CD4-positive, alpha-beta T cell treated with Interleukin-17A for 4 hours (primary cell): ENCODE measurements at regions not wholly inside any gene's neighbourhood (a gene's known extent, or its start where the extent isn't known, plus 50 kb on each side); places are given as distances from the start of the nearest gene placed in this dataset.
A peak's percentile ranks its signal among the peaks of the same experiment; 100 is the strongest.
"Not testable (repeated sequence)": the region's sequence is repeated elsewhere in the genome, so short reads cannot be mapped to it uniquely, and the experiment has no call there.

Experiments used
- DNase-seq: peaks from one replicate; pipeline ENCODE4 v3.0.0-alpha.2; 2020; ENCODE audit warnings: mixed read lengths

DNA sequence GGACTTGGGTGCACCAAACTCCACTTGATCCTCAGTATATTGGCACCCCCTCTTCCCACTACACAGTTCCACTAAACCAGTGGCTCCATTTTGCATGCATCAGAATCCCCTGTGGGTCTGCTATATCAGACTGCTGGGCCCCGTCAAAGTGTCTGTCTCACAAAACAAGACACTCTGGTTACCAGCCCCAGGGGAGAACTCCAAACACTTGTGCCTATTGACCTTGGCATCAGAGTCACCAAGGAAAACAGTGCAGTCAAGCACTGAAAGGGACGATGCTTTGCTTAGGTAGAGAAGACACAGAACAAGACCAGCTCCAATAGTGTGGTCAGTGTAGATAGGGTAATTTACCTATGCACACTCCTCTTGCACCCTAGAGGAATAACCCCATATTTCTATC lies 205.8 kb upstream of the RAI14 start:
- no peak for DNase-seq

DNA sequence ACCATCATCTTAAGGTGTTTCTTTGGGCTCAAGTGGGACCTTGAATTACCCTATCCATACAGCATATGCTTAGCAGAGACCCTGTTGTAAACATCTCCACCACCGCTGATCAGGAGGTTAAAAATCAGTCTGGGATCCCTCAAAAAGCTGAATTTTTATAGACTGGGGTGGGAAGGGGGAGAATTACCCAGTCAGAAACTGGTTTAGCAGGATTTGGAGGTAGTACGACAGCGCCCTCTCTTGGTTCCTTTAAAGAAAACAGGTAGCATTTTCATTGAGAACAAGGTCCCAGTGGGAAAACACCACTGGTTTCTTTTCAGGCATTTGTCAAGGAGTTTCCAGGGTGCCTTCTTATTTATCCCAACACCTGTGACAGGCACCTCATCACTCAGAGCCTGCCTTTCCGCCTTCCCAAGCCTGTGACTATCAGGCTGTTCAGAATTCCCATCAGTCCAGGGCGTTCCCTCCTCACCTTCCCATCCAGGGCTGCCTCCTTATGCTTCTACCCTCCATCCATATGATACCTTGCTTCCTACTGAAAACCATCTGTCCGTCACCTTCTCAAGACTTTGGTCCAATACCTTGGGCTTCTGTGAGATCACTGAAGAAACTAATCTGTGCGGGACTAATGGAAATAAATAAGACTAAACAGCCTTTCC lies 203.8 kb upstream of the RAI14 start:
- no peak for DNase-seq

DNA sequence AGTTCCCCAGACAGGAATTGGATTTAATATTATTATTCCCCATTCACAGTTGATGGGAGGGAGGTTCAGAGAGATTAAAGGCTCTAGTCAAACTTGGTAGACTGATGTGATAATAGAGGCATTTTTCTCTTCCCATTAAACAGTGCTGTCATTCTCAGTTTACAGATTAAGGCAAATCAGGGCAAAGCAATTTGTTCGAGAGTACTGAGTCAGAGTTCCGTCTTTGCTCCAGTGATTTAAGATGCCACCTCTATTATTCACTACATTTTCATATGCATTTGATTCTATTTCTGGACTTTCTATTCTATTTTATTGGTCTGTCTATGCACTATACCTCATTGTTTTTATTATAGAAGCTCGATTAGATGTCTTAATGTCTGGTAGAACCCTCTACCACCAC lies 201.0 kb upstream of the RAI14 start:
- no peak for DNase-seq

DNA sequence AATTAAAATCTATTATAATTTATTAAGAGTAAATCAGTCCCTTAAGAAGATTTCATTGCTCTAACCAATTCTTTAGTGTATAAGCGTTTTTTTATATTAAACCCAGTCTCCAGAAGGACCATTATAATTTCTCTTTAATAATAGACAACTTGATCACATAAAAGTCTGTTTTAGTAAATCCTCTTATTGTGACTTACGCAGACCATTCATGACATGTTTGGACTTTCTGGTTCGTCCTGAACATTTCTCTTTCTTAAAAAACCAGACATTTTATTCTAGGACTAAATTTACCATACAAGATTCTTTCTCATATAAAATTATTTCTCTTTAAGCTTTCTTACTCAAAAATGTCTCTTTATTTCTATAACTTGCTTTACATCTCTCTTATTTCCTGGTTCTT lies 196.2 kb upstream of the RAI14 start:
- DNase-seq = no peak

DNA sequence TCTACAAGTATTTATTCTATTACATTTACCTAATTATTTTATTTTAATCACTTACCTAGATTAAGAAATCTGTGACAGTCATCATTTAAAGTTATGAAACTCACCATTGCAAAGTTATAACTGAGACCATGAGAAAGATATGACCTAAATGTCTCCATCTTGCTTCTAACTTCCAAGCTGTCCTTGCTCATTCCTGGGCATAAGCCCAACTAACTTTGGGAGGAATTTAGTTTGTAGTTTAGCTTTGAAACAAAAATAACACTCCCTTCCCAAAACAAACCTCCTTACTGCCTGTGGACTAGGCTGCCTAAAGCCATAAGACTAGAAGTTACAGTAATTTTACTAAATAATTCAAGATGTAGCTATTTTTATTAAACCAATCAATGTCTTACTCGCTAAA lies 195.6 kb upstream of the RAI14 start:
- no peak for DNase-seq

DNA sequence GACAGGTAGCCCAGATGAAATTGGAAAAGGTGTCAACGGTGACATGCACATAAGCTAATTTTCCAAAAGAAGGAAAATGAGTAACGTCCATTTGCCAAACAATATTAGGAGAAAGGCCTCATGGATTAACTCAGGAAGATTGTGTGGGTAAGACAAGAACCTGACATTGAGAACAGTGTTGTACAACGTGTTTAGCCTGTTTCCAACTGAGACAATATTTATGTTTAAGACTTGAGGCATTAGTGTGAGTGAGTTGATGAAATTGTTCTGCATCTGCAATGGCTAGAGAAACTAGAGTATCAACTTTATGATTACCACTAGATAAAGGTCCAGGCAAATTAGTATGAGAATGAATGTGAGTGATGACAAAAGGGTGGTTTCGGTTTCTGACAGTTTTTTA lies 191.3 kb upstream of the RAI14 start:
- no peak for DNase-seq

GRCh38 chr5:34465301-34465700 lies 190.8 kb upstream of the RAI14 start:
- peak; percentile 19 for DNase-seq

DNA sequence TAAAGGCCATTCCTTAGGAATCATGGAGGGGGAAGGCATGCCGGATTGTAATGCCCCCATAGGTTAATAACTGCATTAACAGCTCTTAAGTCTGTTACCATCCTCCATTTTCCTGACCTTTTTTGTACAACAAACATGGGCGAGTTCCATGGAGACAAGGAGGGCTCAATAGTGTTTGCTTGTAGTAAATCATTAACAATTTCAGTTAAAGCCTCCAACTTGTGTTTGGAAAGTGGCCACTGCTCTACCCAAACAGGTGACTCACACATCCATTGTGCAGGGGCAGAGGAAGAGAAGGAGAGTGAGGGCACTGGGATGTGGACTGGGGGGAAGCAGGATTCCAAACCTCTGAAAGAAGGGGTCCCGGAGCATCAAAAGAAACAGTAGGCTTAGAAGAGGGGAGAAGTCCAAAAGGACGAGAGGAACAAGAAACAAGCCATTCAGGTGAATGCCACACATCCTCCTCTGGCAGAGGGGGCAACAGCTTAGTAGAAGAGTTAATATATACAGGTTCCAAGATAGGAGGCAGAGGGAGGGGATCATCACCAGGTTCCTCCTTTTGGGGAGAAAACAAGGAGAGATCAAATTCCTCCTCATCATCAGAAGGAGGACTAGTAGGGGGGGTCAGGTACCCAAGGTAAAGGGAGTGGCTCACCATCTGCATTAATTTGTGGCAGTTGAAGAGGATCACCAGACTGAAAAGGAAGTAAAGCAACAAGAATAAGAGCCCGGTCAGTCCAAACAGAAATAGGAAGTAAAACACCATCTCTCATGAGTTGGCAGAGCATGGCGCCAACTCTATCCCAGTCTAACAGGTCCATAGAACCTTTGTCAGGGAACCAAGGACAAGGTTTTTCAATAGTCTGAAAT lies 189.4 kb upstream of the RAI14 start:
- DNase-seq = not testable (repeated sequence)

GRCh38 chr5:34467436-34467835 lies 188.7 kb upstream of the RAI14 start:
- DNase-seq = no peak

GRCh38 chr5:34467984-34468383 lies 188.1 kb upstream of the RAI14 start:
- not testable (repeated sequence) for DNase-seq

GRCh38 chr5:34469971-34470370 lies 186.2 kb upstream of the RAI14 start:
- no peak for DNase-seq

- peak; percentile 22 for DNase-seq
Observed at GRCh38 chr5:34474573-34475021, 181.5 kb upstream of the RAI14 start.

- no peak for DNase-seq
Observed at GRCh38 chr5:34475249-34475966, 180.7 kb upstream of the RAI14 start.

GRCh38 chr5:34476941-34477565 lies 179.1 kb upstream of the RAI14 start:
- no peak for DNase-seq

DNA sequence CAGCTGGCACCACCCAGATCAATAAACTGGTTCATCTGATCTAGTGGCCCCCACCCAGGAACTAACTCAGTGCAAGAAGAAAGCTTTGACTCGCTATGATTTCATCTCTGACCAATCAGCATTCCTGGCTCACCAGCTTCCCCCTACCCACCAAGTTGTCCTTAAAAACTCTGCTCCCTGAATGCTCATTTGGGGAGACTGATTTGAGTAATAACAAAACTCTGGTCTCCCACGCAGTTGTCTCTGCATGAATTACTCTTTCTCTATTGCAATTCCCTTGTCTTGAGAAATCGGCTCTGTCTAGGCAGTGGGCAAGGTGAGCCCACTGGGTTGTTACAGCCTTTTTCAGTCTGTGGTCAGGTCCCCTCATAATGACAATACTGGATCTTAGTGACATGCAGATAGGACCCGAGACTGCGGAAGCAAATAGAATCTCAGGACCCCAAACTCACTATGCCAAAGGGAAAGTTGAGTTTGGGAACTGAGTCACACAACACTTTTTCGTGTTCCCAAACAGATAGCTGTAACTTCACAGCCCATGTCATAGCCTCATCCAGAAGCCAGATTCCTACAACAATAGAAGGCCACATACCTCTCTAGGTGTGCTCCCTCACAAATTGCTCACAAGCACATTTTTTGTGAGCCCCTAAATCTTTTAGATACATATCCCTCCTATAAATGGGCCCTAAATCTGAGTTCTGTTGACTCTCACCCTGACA lies 175.2 kb upstream of the RAI14 start:
- DNase-seq = no peak

DNA sequence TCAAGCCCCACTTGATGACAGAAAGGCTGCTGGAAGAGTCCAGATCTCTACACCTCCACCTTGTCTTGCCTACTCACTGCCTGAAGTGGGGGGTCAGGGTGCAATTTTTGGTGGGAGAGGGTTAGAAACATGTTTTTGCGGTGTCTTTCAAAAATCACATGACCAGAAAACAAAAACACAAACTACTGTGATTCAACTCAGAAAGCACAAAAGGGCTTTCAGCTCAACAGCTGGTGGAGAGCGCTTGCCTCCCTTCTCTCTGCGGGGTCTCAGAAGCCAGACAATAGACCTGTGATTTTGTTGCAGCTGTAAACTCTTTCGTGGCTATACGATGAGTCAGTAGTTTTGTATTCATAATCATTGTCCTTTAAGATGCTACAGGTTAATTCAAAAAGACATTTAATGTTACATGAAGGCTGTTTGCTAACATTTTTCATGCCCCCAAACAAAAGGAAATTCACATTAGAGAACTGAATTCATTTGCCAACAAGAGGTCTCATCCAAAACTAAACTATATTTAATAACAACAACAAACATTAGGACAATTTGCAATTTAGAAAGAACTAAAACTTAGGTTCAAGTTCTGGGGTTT lies 172.6 kb upstream of the RAI14 start:
- DNase-seq = no peak

- DNase-seq = no peak
Observed at GRCh38 chr5:34484216-34484920, 171.8 kb upstream of the RAI14 start.

DNA sequence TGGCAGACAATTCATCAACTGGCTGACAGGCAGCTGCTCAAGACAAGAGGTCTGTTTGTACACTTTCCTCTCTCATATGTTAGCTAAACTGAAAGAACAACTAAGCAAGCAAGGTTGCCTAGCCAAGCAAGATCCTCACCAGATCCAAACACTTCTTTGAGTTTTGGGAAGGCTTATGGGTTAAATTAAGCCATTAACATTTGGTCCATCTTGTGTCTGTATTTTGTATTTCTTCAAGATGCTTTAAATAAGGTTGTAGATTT lies 170.4 kb upstream of the RAI14 start:
- DNase-seq = no peak

- DNase-seq = peak; percentile 78
Observed at GRCh38 chr5:34486160-34486848, 169.8 kb upstream of the RAI14 start.

- no peak for DNase-seq
Observed at GRCh38 chr5:34486849-34487158, 169.3 kb upstream of the RAI14 start.

DNA sequence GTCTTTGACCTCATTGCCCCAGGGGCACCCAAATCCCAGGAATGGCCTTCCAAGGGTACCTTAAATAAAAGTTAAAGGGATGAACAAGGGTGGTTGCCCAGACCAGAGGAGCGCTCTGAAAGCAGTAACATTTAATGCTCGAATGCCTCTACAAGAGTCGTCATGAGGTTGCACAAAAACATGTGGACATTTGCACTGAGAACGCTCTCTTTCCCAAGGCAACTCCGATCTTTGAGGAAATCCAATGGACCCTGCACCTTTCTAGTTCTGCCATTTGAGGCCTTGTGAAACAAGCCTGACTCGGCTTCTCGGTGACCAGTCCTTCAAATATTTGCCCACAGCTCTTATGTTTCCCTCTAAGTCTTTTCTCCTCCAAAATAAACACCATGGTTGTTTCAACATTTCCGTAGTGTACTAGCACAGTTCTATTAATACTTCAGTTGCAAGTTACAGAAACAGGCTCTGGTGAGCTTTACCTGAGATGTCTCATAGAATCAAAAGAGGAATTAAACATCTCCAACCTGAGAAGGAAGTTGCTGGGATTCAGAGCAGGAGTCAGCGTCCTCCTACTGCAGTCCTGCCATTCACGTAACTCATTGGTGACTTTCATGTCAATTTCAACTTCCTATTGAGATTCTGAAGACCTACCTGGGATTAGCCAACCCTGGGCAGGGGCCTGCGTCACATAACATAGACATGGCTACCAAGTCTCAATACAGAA lies 168.8 kb upstream of the RAI14 start:
- DNase-seq = no peak
